Uterus (tissue), 3 donors: ENCODE measurements at regions not wholly inside any gene's neighbourhood (a gene's known extent, or its start where the extent isn't known, plus 50 kb on each side); places are given as distances from the start of the nearest gene placed in this dataset.
"Not testable (repeated sequence)": the region's sequence is repeated elsewhere in the genome, so short reads cannot be mapped to it uniquely, and the experiment has no call there.

Experiments used
- DNase-seq, 2 donors: peaks; one replicate each; pipeline ENCODE4 v3.0.0-alpha.2; 2019 to 2020
- H3K27ac ChIP-seq, 2 donors: fragments of 200-600 bp; sonication (generic); 1 replicate in 1 of 2; 2 replicates in 1 of 2; pipeline ENCODE4 v1.5.1; 2016 to 2018
- H3K27me3 ChIP-seq, 2 donors: fragments of 200-600 bp; sonication (generic); one replicate each; pipeline ENCODE4 v1.5.1; 2018 to 2019; ENCODE audit warnings: control low read depth in 1 of 2
- H3K36me3 ChIP-seq, 2 donors: fragments of 200-600 bp; sonication (generic); one replicate each; pipeline ENCODE4 v1.5.1; 2019; ENCODE audit warnings: control low read depth in 1 of 2
- H3K4me1 ChIP-seq, 2 donors: fragments of 200-600 bp; sonication (generic); one replicate each; pipeline ENCODE4 v1.5.1; 2018 to 2019; ENCODE audit warnings: control low read depth in 1 of 2
- H3K4me3 ChIP-seq, 2 donors: fragments of 200-600 bp; sonication (generic); 1 replicate in 1 of 2; 2 replicates in 1 of 2; pipeline ENCODE4 v1.5.1; 2018 to 2019; ENCODE audit warnings: mild to moderate bottlenecking in 1 of 2
- H3K9me3 ChIP-seq, 2 donors: fragments of 200-600 bp; sonication (generic); one replicate each; pipeline ENCODE4 v1.5.1; 2019; ENCODE audit warnings: control low read depth in 1 of 2
- intact Hi-C: fragments of 100-400 bp; cut with DNase I; formaldehyde crosslinking; loops from one replicate; pipeline ENCODE4 v1.15.1; 2023; ENCODE audit warnings: low total_unique reads
- donor health status: DM: yes; HTN: yes; CAD: no.

DNA sequence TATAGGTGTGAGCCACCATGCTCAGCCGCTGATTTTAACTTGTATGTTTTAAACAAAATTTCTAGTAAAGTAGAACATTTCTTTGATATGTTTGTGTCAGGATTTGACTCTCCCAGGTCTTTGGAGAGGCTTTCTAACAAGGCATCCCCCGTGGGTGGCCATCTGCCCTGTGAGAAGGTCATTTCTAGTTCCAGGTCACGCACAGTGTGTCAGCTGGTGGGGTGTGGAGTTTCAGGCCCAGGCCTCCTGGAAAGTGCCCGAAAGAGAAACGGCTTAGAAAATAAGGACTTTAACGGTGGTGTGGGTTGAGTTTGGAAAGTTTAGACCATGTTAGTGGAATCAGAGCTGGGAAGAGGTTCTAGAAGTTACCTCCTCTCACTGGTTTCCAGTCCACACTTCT, 61.0 kb downstream of the SPDYE17 start:
- H3K27ac ChIP-seq, intact Hi-C loops, H3K4me3 ChIP-seq, H3K9me3 ChIP-seq, H3K4me1 ChIP-seq, H3K36me3 ChIP-seq, H3K27me3 ChIP-seq, DNase-seq: not testable (repeated sequence)

DNA sequence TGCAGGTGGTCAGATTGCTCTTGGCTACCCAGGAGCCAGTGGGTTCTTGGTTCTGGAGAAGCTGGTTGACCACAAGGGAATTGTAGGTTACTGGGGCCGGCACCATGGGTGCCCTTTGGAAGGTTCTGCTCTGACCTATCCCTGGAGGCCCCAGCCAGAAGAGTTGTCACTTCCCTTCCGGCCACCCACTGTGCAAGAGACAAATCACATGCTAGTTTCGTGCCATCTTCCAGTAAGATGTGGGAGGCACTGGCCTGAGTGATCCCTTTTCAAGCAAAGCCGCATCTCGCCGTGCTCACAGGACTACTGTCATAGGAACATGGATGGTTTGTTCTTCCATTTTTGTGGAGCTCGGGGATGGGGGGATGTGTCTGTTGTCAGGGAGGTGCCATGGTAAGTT, 62.3 kb downstream of the SPDYE17 start:
- intact Hi-C loops = not testable (repeated sequence)

DNA sequence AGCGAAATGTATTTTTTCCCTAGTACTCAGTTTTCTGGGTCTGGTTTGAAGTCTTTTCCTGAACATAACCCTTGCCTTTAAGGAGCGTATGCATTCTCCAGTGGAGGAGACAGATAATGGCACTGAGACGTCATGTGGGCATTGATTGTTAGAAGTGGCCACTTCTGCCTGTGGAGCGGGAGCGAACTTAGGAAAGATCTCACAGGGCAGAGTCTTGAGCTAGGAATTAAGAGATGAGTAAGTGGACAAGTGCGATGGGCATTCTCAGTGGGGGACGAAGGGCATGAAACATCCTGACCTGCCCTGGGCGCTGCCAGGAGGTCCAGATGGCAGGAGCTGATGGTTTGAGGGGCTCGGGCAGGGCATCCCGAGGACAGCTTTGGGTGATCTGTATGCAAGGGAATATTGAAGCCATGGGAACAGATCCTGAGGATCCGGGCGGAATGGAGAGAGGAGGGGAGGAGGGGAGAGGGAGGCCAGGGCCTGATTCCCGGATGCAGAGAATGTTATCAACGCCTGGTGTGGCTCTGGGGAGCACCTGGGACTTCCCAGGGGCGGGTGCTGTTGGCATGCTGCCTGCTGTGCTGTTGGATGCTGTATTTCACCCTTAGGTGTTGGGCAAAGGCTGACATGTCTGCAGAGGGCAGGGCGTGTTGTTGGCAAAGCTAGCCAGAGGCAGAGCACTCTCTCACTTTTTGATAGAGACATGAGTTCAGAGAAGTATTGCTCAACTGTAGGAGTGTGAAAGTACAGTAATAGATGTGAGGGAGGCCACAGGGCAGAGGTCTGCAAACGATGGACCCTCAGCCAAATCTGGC, 66.2 kb downstream of the SPDYE17 start:
- DNase-seq, H3K27me3 ChIP-seq, H3K36me3 ChIP-seq, H3K4me1 ChIP-seq, H3K4me3 ChIP-seq, intact Hi-C loops, H3K9me3 ChIP-seq, H3K27ac ChIP-seq: not testable (repeated sequence)

More for the DNA sequence above, 62.3 kb downstream of the SPDYE17 start:
- not testable (repeated sequence) for DNase-seq, H3K4me1 ChIP-seq, H3K27ac ChIP-seq, H3K4me3 ChIP-seq, H3K9me3 ChIP-seq, H3K36me3 ChIP-seq, H3K27me3 ChIP-seq

DNA sequence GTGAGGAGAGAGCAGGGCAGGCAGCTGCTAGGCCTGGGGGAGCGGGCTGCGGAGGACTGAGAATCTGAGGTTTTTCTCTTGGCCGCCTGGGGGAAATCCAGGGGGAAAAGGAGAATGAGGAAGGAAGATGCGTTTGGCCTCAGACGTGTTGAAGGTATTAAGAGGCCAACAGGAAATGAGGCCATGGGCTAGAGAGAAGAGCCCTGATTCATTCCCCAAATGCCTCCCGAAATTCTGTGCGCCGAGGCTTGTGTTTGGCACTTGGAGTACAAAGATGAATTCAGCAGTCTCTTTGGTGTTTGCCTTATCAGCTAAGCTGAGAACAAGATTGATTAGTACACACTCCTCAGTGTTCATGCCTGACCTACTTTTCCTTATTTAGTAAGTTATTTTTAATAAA, 68.1 kb downstream of the SPDYE17 start:
- H3K4me1 ChIP-seq, DNase-seq, H3K27me3 ChIP-seq, H3K36me3 ChIP-seq, H3K4me3 ChIP-seq, H3K9me3 ChIP-seq, intact Hi-C loops: not testable (repeated sequence)
- peak overlapping the region in 1 of 2 donors; percentile 68 for H3K27ac ChIP-seq

DNA sequence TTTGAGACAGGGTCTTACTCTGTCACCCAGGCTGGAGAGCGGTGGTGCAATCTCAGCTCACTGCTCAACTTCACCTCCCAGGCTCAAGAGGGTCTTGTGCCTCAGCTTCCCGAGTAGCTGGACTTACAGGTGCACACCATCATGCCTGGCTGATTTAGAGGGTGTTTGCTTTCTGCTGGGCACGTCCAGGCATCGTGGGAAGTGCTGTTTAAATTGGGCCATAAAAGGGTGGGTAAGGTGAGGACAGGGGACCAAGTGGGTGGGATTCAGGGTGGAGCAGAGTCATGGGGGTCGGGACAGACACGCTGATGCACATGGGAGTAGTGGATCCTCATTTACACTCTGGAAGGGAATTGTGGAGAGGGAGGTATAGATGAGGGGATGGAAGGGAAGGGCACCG, 69.1 kb downstream of the SPDYE17 start:
- H3K4me1 ChIP-seq, H3K9me3 ChIP-seq, H3K4me3 ChIP-seq, DNase-seq, H3K36me3 ChIP-seq, H3K27me3 ChIP-seq, intact Hi-C loops, H3K27ac ChIP-seq: not testable (repeated sequence)

DNA sequence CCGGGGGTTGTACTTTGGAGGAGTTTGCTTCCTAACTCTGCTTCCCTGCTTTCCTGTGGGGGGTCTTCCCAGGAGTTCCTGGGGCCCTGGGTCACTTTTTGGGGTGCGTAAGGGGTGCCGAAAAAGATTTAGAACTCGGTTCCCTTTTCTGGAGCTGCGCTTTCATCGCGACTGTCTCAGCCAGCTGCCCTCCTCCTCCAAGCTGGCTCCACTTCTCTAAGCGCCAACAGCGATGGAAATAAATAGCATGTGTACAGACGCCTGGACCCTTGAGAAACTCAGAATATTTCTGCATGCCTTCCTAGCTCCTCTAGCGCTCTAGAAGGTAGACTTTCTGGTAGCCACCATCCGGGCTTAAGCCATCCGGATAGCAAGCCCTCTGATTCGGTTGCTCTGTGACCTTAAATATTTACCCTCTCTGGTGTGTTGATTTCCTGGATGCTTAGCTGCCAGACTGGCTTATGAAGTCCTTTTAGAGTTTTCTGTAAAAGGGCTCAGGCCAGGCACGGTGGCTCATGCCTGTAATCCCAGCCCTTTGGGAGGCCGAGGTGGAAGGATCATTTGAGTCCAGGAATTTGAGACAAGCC, 71.7 kb downstream of the SPDYE17 start:
- H3K4me3 ChIP-seq, DNase-seq, H3K4me1 ChIP-seq, H3K27ac ChIP-seq, H3K9me3 ChIP-seq, H3K27me3 ChIP-seq, H3K36me3 ChIP-seq, intact Hi-C loops: not testable (repeated sequence)

DNA sequence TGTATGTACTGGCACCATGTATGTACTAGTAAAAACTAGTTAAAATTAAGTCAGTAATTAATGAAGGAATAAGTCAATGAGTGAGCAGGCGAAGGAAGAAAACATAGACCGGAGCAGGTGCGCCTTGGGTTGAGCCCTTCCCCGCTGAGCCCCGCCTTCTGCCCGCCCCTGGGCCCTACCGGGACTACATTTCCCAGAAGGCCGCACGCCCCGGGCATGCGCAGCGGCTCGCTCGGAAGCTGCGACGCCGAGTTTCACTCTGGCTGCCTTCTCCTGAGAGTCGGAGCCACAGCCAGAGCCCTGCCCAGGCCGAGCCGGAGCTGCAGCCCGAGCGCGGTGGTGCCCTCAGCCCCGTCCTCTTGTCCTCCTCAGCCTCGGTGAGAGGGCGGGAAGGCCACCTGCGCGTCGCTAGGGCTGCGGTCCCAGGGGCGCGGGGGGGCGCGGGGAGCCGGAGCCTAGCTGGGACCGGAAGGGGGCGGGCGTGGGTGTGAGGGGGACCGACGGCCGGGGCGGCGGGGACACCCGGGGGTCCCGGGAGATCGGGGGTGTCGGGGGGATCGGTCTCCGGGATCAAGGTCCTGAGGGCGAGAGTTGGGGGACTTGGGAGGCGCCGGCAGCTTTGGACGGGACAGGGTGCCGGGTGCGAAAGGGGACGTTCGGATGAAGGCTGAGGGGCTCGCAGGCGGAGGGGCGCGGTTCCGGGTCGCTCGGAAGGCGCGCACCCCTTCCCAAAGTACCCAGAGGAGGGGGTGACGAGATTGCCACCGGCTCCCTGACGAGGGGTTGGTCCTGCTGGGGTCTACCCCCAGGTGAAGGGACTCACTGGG, 72.4 kb downstream of the SPDYE17 start:
- H3K9me3 ChIP-seq, H3K27ac ChIP-seq, H3K36me3 ChIP-seq, H3K27me3 ChIP-seq, H3K4me3 ChIP-seq, H3K4me1 ChIP-seq, intact Hi-C loops, DNase-seq: not testable (repeated sequence)

DNA sequence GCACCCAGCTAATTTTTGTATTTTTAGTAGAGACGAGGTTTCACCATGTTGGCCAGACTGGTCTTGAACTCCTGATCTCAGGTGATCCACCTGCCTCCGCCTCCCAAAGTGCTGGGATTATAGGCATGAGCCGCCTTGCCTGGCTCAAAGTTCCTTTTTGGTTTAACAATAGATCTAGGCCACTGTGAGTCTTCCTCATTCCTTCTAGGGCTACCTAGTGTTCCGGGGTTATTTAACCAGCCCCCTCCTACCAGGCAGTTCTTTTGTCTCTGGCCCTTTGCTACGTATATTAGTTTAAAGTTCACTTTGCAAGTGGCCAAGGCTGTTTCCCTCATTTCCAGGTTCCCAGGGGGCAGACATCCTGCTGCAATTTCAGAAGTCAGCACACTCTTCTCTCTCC, 75.6 kb downstream of the SPDYE17 start:
- H3K4me1 ChIP-seq, H3K36me3 ChIP-seq, H3K27me3 ChIP-seq, H3K4me3 ChIP-seq, intact Hi-C loops, H3K27ac ChIP-seq, H3K9me3 ChIP-seq, DNase-seq: not testable (repeated sequence)

DNA sequence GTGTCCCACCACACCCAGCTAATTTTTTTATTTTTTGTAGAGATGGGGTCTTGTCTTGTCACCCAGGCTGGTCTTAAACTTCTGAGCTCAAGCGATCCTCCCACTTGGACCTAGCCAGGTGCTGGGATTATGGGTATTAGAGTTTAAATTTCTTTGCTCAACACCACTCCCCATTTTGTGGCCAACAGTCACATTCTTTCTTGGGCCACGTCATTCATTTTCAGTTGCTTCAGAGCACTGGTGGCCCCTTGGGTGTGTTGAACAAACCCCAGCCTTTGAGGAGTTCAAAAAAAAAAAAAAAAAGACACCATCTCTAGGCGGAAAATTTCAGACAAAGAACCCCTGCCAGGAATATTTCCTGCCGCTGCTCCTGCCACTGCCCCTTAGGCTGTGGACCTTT, 77.0 kb downstream of the SPDYE17 start:
- H3K27ac ChIP-seq, H3K4me1 ChIP-seq, DNase-seq, intact Hi-C loops, H3K27me3 ChIP-seq, H3K36me3 ChIP-seq, H3K9me3 ChIP-seq, H3K4me3 ChIP-seq: not testable (repeated sequence)

DNA sequence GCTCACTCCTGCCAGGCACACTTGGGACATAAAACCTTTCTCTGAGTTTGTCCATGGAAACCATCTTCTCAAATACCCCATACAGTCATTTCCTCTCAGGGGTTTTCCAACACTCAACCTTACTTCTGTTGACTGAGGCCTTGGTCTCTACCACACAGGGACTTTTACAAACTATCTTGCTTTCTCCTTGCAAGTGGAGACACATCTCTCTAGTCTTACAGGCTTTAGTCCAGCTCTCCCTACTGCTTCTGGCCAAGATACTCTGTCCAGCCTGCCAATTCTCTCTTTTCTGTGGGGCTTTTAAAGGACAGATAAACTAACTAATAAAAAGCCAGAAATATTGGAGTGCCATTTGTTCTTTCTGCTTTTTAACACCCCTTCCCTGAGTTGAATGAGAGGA, 87.6 kb downstream of the SPDYE17 start:
- H3K27ac ChIP-seq, H3K4me3 ChIP-seq, H3K9me3 ChIP-seq, H3K4me1 ChIP-seq, H3K36me3 ChIP-seq, DNase-seq, intact Hi-C loops, H3K27me3 ChIP-seq: not testable (repeated sequence)

DNA sequence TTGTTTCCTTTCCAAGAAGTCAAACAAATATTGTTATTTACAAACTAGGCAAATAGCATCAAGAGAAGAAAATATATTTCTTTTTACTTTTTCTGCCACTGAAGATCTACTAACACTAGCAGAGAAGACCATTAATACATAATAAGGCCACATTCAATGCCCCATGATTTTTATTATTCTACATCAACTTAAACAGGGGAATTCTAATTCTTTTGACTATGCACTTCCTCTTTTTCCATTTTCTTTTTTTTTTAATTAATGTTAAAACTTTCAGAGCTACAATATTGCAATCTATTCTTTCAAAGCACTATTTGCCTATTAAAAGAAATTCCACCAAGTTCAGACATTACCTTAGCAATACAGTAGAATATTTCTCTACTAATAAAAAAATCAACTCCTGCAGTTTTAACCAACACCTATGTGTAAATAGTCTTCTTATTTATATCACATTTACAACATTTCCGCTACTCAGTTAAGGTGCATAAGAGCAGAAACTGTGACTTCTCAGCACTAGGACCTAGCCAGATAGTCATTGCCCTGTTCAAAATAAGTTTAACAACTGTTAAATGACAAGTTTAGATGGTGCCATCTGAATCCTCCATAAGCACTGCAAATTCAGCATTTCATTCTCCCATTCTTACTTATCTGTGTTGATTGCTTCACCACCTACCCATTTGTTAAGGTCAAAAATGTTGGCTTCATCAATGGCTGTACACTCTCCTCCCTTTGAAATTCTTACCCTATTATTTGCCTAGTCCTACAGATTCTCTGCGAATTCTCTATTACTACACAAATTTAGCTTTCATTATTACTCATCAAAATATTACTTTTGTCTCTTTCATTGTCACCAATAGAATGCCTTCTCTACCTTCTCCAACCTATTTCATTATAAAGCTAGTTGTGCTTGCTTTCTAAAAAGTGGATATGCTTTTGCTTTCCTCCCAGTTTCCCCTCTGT, 90.1 kb downstream of the SPDYE17 start:
- H3K4me1 ChIP-seq, H3K27ac ChIP-seq, intact Hi-C loops, H3K9me3 ChIP-seq, DNase-seq, H3K36me3 ChIP-seq, H3K27me3 ChIP-seq, H3K4me3 ChIP-seq: not testable (repeated sequence)

DNA sequence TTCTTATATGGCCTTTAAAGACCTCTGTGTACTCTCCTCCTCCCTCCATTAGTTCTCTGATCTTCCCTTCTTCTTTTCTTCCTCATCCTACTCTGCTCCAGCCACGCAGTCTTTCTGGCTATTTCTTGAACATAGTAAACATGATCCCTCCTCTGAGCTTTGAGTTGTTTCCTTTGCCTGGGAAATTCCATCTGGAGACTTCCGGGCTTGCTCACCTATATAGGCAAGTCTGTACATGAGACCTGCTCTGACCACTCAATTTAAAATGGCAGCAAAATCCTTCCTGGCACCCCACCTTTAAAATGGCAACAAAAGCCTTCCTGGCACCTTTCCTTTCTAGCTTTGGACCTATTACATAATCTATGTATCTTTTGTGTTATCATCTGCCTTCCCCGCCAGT, 94.4 kb downstream of the SPDYE17 start:
- not testable (repeated sequence) for H3K9me3 ChIP-seq

More for the DNA sequence above, 94.4 kb downstream of the SPDYE17 start:
- intact Hi-C loops, H3K4me1 ChIP-seq, DNase-seq, H3K27me3 ChIP-seq, H3K27ac ChIP-seq, H3K36me3 ChIP-seq, H3K4me3 ChIP-seq: not testable (repeated sequence)
